GM10248 (cell line): ENCODE measurements at regions not wholly inside any gene's neighbourhood (a gene's known extent, or its start where the extent isn't known, plus 50 kb on each side); places are given as distances from the start of the nearest gene placed in this dataset.

ENCODE experiments used
- CTCF ChIA-PET: fragments of 300-600 bp; sonication (Branson Sonifier 250); formaldehyde crosslinking; extraction: SDS; loops from one replicate; lab custom pipeline; 2021; ENCODE audit warnings: antibody characterized with exemption; lab: Yijun Ruan, JAX
- POLR2A ChIA-PET: fragments of 350-650 bp; sonication (Branson Sonifier 250); formaldehyde crosslinking; extraction: SDS; loops from one replicate; lab custom pipeline; 2020; ENCODE audit warnings: antibody characterized with exemption; lab: Yijun Ruan, JAX
- DNase-seq: peaks from one replicate; pipeline ENCODE4 v3.0.0; 2012; ENCODE audit errors: extremely low spot score
- TF ChIP-seq, protein P1 (sequence below): IDR thresholded peaks from 2 replicates; pipeline ENCODE4 v1.5.1; 2012; ENCODE audit warnings: mild to moderate bottlenecking, low read depth; ENCODE audit errors: extremely low read depth, missing control alignments, control extremely low read depth

- POLR2A ChIA-PET = no interaction called here
- no peak for DNase-seq
- CTCF ChIA-PET = interaction anchor here (1.2 kb wide), 1 partner anchor 28 kb away, joined by 3 read pairs; no protein-coding TSS in a partner anchor
- TF ChIP-seq, protein P1, sequence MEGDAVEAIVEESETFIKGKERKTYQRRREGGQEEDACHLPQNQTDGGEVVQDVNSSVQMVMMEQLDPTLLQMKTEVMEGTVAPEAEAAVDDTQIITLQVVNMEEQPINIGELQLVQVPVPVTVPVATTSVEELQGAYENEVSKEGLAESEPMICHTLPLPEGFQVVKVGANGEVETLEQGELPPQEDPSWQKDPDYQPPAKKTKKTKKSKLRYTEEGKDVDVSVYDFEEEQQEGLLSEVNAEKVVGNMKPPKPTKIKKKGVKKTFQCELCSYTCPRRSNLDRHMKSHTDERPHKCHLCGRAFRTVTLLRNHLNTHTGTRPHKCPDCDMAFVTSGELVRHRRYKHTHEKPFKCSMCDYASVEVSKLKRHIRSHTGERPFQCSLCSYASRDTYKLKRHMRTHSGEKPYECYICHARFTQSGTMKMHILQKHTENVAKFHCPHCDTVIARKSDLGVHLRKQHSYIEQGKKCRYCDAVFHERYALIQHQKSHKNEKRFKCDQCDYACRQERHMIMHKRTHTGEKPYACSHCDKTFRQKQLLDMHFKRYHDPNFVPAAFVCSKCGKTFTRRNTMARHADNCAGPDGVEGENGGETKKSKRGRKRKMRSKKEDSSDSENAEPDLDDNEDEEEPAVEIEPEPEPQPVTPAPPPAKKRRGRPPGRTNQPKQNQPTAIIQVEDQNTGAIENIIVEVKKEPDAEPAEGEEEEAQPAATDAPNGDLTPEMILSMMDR = no peak
Observed at GRCh38 chr3:36215241-36215640, 165.1 kb upstream of the STAC start.

- ChIA-PET POLR2A (no interaction called here), CTCF (interaction anchor here (1.4 kb wide), 1 partner anchor 12 kb away, joined by 3 read pairs; no protein-coding TSS in a partner anchor)
- TF ChIP-seq, protein P1 = no peak
- DNase-seq = no peak
Observed at GRCh38 chr3:36219398-36219797, 160.9 kb upstream of the STAC start.

DNA sequence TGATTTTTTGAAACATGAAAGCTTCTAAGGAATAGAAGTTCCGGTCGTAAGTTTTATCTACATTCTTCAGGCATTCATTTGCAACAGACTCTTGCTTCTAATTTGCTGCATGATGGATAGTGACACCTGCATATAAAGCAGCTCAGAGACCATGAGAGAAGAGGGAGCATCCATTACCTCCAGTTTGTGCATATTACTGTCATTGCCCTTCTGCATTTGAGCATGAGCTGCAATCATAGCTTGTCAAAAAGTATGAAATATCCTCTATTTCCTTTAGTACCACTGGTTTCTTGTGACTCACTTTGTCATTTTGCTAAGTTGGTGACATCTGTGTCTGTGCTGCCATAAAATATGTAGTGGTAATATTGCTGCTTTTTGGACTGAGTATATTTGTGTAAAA lies 160.1 kb upstream of the STAC start:
- ChIA-PET CTCF (interaction anchor here (1.4 kb wide), 1 partner anchor 12 kb away, joined by 3 read pairs; no protein-coding TSS in a partner anchor), POLR2A (no interaction called here)
- TF ChIP-seq, protein P1 = no peak
- DNase-seq = no peak

DNA sequence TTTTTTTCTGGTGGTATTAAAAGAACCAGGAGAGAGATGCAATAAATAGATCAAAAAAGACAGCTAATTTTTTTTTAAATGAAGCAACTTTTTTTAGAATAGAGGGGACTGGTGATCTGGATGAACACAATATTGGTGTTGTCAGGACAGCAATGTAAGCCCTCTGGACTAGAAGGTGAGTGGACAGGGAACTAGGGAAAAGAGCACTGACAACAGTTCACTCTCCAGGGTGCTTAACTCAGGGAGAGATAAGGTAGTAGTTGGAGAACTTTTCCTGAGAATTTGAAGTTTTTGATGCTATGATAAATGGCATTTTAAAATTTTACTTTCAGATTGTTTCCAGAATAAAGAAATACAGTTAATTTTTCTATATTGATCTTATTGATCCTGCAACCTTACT lies 158.3 kb upstream of the STAC start:
- POLR2A ChIA-PET = no interaction called here

DNA sequence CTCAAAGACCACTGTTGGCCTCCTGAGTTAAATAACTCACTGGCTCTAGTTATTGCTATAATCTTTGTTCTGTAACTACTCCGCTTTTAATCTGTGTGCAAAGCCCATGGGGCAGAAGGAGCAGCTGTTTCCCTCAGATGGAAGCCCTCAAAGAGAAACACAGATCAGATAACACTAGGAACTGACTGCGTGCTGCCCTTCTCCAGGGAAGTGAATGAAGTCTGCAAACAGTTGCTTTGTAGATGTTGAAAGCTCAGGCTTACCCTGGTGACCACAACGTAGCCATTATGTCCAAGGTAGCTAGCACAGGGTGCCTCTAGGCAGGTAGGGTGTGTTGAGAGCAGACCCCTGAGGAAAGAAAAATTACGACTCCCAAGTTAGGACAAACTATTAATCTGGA lies 152.3 kb upstream of the STAC start:
- POLR2A ChIA-PET = no interaction called here
- CTCF ChIA-PET = interaction anchor here (1.0 kb wide), 1 partner anchor 36 kb away, joined by 3 read pairs; no protein-coding TSS in a partner anchor
- no peak for DNase-seq
- TF ChIP-seq, protein P1 = no peak

More for the DNA sequence above, 158.3 kb upstream of the STAC start:
- TF ChIP-seq, protein P1 = no peak
- CTCF ChIA-PET = interaction anchor here (1.0 kb wide), 1 partner anchor 10 kb away, joined by 4 read pairs; no protein-coding TSS in a partner anchor
- DNase-seq = no peak

DNA sequence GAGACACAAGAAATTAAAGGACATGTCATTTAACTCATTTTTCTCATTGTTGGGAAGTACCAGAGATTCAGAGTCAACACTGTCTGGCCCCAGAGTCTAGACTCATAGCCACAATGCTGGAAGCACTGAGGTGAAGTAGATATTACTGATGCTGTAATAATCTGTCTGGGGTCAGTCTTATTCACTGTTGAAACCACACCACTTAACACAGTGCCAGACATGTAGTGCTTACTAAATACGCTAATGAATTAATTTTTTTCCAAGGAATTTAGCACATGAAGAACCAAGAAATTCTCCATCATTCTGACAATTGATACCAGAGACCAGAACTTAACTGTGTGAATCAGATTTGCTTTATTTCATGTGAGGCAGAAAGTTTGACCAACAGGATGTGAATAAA lies 150.8 kb upstream of the STAC start:
- TF ChIP-seq, protein P1 = no peak
- CTCF ChIA-PET = no interaction called here
- POLR2A ChIA-PET = no interaction called here
- no peak for DNase-seq
